ENCODE measurements at regions not wholly inside any gene's neighbourhood (a gene's known extent, or its start where the extent isn't known, plus 50 kb on each side); places are given as distances from the start of the nearest gene placed in this dataset.

GRCh38 chr12:47415054-47415453, 290.8 kb downstream of the RPAP3 start:
- Histone ChIP-seq H3K36me3 (ENCODE audit: control insufficient read depth, insufficient read depth, low read length) (no peaks in the 10 kb centered on the region), H4K5ac (ENCODE audit: low read depth, low read length) (no peak overlapping the region), H2BK120ac (ENCODE audit: low read depth, low read length) (no peak overlapping the region), H3K27ac (ENCODE audit: insufficient read depth, low read length) (no peak overlapping the region), H3K9me1 (ENCODE audit: insufficient read depth, low read length) (no peaks in the 10 kb centered on the region; the same call in 1 of the 2 replicates), H2AK5ac (ENCODE audit: low read depth, low read length) (no peak overlapping the region), H2BK5ac (ENCODE audit: low read depth, low read length, poor library complexity, severe bottlenecking) (no peak overlapping the region), H3K4me3 (ENCODE audit: insufficient read depth, low read depth, low read length) (no peak overlapping the region), H3K18ac (ENCODE audit: low read depth, low read length) (no peak overlapping the region), H3K23ac (ENCODE audit: low read depth, low read length) (no peak overlapping the region), H3K4me2 (ENCODE audit: low read depth, low read length) (no peak overlapping the region), H3K14ac (replicated peaks; ENCODE audit: low read depth, low read length) (no peak overlapping the region), H3K4me1 (ENCODE audit: control insufficient read depth, insufficient read depth, low read length) (peaks cover 6% of the 10 kb centered on the region), H2AFZ (replicated peaks; ENCODE audit: low read length, poor library complexity) (no peak overlapping the region), H4K20me1 (ENCODE audit: insufficient read depth, low read length) (no peaks in the 10 kb centered on the region), H3K27me3 (ENCODE audit: control insufficient read depth, insufficient read depth, low read length) (peaks cover 6% of the 10 kb centered on the region), H4K91ac (ENCODE audit: insufficient read depth, low read depth, low read length) (no peak overlapping the region), H2BK15ac (ENCODE audit: low read depth, low read length) (no peak overlapping the region), H3K79me1 (ENCODE audit: low read depth in 1 of 2, low read length in 2 of 2) (no peaks in the 10 kb centered on the region), H3K9ac (ENCODE audit: low read depth, low read length) (no peak overlapping the region), H3K56ac (ENCODE audit: extremely low read depth, insufficient read depth, low read length) (no peak overlapping the region), H2BK20ac (ENCODE audit: low read depth, low read length) (no peak overlapping the region), H4K8ac (ENCODE audit: low read depth in 2 of 2, low read length in 2 of 2) (no peak overlapping the region), H2AK9ac (replicated peaks; ENCODE audit: low read depth, low read length, poor library complexity) (no peak overlapping the region), H3K4ac (ENCODE audit: low read depth, low read length) (no peak overlapping the region), H3K9me3 (ENCODE audit: control insufficient read depth, insufficient read depth, low read length) (no peaks in the 10 kb centered on the region)
- POLR2A ChIA-PET (ENCODE audit: unreplicated experiment): no interaction called here
- intact Hi-C loops (cut with micrococcal nuclease) (no loop called here), in situ Hi-C loops (cut with MboI; ENCODE audit: low sequenced_read_pairs) (no loop called here), dilution Hi-C loops (cut with HindIII; ENCODE audit: low sequenced_read_pairs, unreplicated experiment) (no loop called here)
- no CpG with 5 or more reads among the region's 4 CpGs for WGBS, 2 experiments (ENCODE audit: extremely low coverage in 2 of 2, insufficient read length in 1 of 2)
- ATAC-seq (ENCODE audit: low read depth) (no peak), DNase-seq (peak; percentile 29)
- no TSS peak for BruUV-seq (replicated peaks)
- CTCF ChIA-PET: no interaction called here
- TF ChIP-seq RAD21 (IDR thresholded peaks at IDR 0.05; ENCODE audit: low read length) (no peak), USF2 (IDR thresholded peaks at IDR 0.05; ENCODE audit: low read depth, low read length) (no peak), RCOR1 (IDR thresholded peaks at IDR 0.05; ENCODE audit: insufficient replicate concordance, low read length) (no peak), BHLHE40 (IDR thresholded peaks at IDR 0.05; ENCODE audit: low read depth, low read length) (no peak), FOS (IDR thresholded peaks at IDR 0.05; ENCODE audit: low read depth, low read length) (no peak), NFE2L2 (IDR thresholded peaks at IDR 0.05; ENCODE audit: low read depth, low read length) (no peak), MXI1 (IDR thresholded peaks at IDR 0.05; ENCODE audit: borderline replicate concordance, low read depth, low read length) (no peak), MAFK (IDR thresholded peaks at IDR 0.05; ENCODE audit: low read depth, low read length) (no peak), CTCF (conservative IDR thresholded peaks at IDR 0.05; ENCODE audit: low read depth, low read length) (no peak), CHD1 (IDR thresholded peaks at IDR 0.05; ENCODE audit: low read depth, low read length) (no peak), SMC3 (IDR thresholded peaks at IDR 0.05; ENCODE audit: low read depth, low read length) (no peak), ELK1 (IDR thresholded peaks at IDR 0.05; ENCODE audit: borderline replicate concordance, low read depth, low read length) (no peak), RFX5 (IDR thresholded peaks at IDR 0.05; ENCODE audit: low read depth, low read length) (no peak), CEBPB (IDR thresholded peaks at IDR 0.05; ENCODE audit: low read depth, low read length) (no peak), MAZ (IDR thresholded peaks at IDR 0.05; ENCODE audit: borderline replicate concordance, low read depth, low read length) (no peak)
